ENCODE measurements at regions not wholly inside any gene's neighbourhood (a gene's known extent, or its start where the extent isn't known, plus 50 kb on each side); places are given as distances from the start of the nearest gene placed in this dataset.

DNA sequence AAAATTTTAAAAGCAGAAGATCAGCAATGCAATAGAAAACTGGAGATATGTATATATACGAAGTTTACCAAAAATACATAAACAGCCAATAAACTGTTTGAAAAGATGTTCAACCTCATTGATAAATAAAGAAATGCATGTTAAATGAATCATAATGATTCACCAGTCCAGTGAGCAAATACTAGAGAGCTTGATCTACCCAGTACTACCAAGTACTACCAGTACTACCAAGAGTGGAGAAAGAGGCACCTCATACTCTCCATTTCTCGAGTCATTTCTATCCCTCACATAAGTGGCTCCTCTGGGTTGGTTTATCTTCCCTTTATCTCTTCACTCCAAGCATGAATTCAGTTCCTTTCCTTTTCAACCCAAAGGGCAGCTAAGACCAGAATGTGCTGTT is 138.9 kb downstream of the MREG start:
- TF ChIP-seq, protein P1, sequence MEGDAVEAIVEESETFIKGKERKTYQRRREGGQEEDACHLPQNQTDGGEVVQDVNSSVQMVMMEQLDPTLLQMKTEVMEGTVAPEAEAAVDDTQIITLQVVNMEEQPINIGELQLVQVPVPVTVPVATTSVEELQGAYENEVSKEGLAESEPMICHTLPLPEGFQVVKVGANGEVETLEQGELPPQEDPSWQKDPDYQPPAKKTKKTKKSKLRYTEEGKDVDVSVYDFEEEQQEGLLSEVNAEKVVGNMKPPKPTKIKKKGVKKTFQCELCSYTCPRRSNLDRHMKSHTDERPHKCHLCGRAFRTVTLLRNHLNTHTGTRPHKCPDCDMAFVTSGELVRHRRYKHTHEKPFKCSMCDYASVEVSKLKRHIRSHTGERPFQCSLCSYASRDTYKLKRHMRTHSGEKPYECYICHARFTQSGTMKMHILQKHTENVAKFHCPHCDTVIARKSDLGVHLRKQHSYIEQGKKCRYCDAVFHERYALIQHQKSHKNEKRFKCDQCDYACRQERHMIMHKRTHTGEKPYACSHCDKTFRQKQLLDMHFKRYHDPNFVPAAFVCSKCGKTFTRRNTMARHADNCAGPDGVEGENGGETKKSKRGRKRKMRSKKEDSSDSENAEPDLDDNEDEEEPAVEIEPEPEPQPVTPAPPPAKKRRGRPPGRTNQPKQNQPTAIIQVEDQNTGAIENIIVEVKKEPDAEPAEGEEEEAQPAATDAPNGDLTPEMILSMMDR (IDR thresholded peaks at IDR 0.05) = no peak
- TF ChIP-seq POLR2A (IDR thresholded peaks at IDR 0.05) = no peak
